GM12878 (cell line): ENCODE measurements at regions not wholly inside any gene's neighbourhood (a gene's known extent, or its start where the extent isn't known, plus 50 kb on each side); places are given as distances from the start of the nearest gene placed in this dataset.
"Not testable (repeated sequence)": the region's sequence is repeated elsewhere in the genome, so short reads cannot be mapped to it uniquely, and the experiment has no call there.

Source experiments
- ATAC-seq: fragments of 200-7000 bp; cut with Tn5 transposase; 3 replicates; pipeline ENCODE4 v1.9.1; 2020; ENCODE audit warnings: mild to moderate bottlenecking, moderate library complexity
- BruUV-seq: library from RNA; stranded (reverse); fragments of 400-500 nt; replicated peaks from 2 replicates; lab custom pipeline; 2021; lab: Mats Ljungman, UMichigan
- CTCF ChIA-PET: fragments of 300-600 bp; sonication (Branson Sonifier 250); formaldehyde crosslinking; extraction: SDS; loops from one replicate; lab custom pipeline; 2021; ENCODE audit warnings: inconsistent platforms; lab: Yijun Ruan, JAX
- POLR2A ChIA-PET: fragments of 350-600 bp; formaldehyde crosslinking; extraction: SDS; loops from one replicate; lab custom pipeline; 2021; ENCODE audit warnings: inconsistent platforms; lab: Charles Lee
- RAD21 ChIA-PET: fragments of 300-600 bp; sonication (Branson Sonifier 250); formaldehyde crosslinking; loops from one replicate; lab custom pipeline; 2023; ENCODE audit warnings: antibody characterized with exemption; ENCODE audit not compliant: unreplicated experiment; lab: Charles Lee
- SMC1A ChIA-PET: fragments of 300-600 bp; sonication (Branson Sonifier 250); formaldehyde crosslinking; loops from one replicate; lab custom pipeline; 2023; ENCODE audit not compliant: unreplicated experiment, uncharacterized antibody; lab: Charles Lee
- DNase-seq: peaks from one replicate; pipeline ENCODE4 v3.0.0-alpha.2; 2011; ENCODE audit warnings: low read depth, low spot score
- FAIRE-seq: peaks from 3 replicates; lab custom pipeline; 2011; peaks lifted over from hg19 to GRCh38; lab: Jason Lieb, UNC
- H2AFZ ChIP-seq: 2 replicates; pipeline ENCODE4 v1.6.0; 2011; ENCODE audit warnings: low read depth, low read length, control low read depth; ENCODE audit not compliant: control insufficient read depth
- H3K27ac ChIP-seq: 2 replicates; pipeline ENCODE4 v1.5.1; 2011; ENCODE audit warnings: control low read depth; ENCODE audit not compliant: control insufficient read depth, insufficient read depth
- H3K27me3 ChIP-seq, 2 experiments: replicated peaks in 1 of 2; 2 replicates each; pipeline versions ENCODE4 v1.6.0 to v1.6.1; 2011; ENCODE audit warnings: low read length in 1 of 2; ENCODE audit not compliant: control insufficient read depth in 2 of 2, insufficient read depth in 2 of 2
- H3K36me3 ChIP-seq, 2 experiments: 2 replicates each; pipeline ENCODE4 v1.5.1; 2011; ENCODE audit warnings: low read length in 1 of 2; ENCODE audit not compliant: control insufficient read depth in 2 of 2, insufficient read depth in 2 of 2
- H3K4me1 ChIP-seq: 2 replicates; pipeline ENCODE4 v1.6.1; 2011; ENCODE audit warnings: mild to moderate bottlenecking, low read length, moderate library complexity, mixed read lengths; ENCODE audit not compliant: control insufficient read depth, insufficient read depth
- H3K4me2 ChIP-seq: 2 replicates; pipeline ENCODE4 v1.6.0; 2011; ENCODE audit warnings: control low read depth; ENCODE audit not compliant: control insufficient read depth, insufficient read depth
- H3K4me3 ChIP-seq: fragments of 200-600 bp; sonication (generic); 2 replicates; pipeline ENCODE4 v1.5.1; 2016
- H3K79me2 ChIP-seq: 2 replicates; pipeline ENCODE4 v1.6.0; 2011; ENCODE audit warnings: low read length; ENCODE audit not compliant: control insufficient read depth, insufficient read depth
- H3K9ac ChIP-seq: 2 replicates; pipeline ENCODE4 v1.8.0; 2011; ENCODE audit warnings: low read length, control low read depth, mixed read lengths; ENCODE audit not compliant: control insufficient read depth, insufficient read depth
- H3K9me3 ChIP-seq: replicated peaks from 3 replicates; pipeline ENCODE4 v1.5.1; 2011; ENCODE audit warnings: mild to moderate bottlenecking, low read length; ENCODE audit not compliant: control insufficient read depth, insufficient read depth
- H4K20me1 ChIP-seq: 2 replicates; pipeline ENCODE4 v1.6.0; 2011; ENCODE audit not compliant: control insufficient read depth, insufficient read depth
- ATF3 ChIP-seq: IDR thresholded peaks from 2 replicates; pipeline ENCODE4 v1.6.1; 2011; ENCODE audit warnings: low read depth, mild to moderate bottlenecking, low read length, moderate library complexity, borderline replicate concordance; ENCODE audit errors: extremely low read depth
- CBX3 ChIP-seq: fragments of 200-600 bp; sonication (generic); IDR thresholded peaks from 2 replicates; pipeline ENCODE4 v1.6.1; 2016; ENCODE audit warnings: low read depth, borderline replicate concordance
- CEBPZ ChIP-seq: fragments of 150-350 bp; IDR thresholded peaks from 2 replicates; pipeline ENCODE4 v1.6.1; 2016; ENCODE audit warnings: low read depth, low read length
- RELB ChIP-seq: fragments of 450-650 bp; IDR thresholded peaks from 2 replicates; pipeline ENCODE4 v1.6.1; 2017; ENCODE audit warnings: low read depth, mild to moderate bottlenecking, moderate library complexity
- SMAD1 ChIP-seq: fragments of 450-650 bp; IDR thresholded peaks from 2 replicates; pipeline ENCODE4 v1.6.1; 2018; ENCODE audit warnings: mild to moderate bottlenecking, low read depth; ENCODE audit not compliant: partially characterized antibody
- ZBTB33 ChIP-seq: fragments of 450-650 bp; IDR thresholded peaks from 2 replicates; pipeline ENCODE4 v1.6.1; 2017; ENCODE audit warnings: mild to moderate bottlenecking
- ZSCAN29 ChIP-seq: fragments of 450-650 bp; IDR thresholded peaks from 2 replicates; pipeline ENCODE4 v1.6.1; 2017; ENCODE audit warnings: mild to moderate bottlenecking, moderate library complexity
- WGBS: methylation state at CpG from one replicate; pipeline ENCODE4 v1.1.6; 2016; ENCODE audit warnings: low lambda C conversion rate; ENCODE audit not compliant: insufficient replicate concordance, insufficient coverage; ENCODE audit errors: missing lambda C conversion rate; 5-methylcytosine and 5-hydroxymethylcytosine counted together
- in situ Hi-C: fragments of 300-500 bp; cut with MboI; formaldehyde crosslinking; loops from 9 replicates; pipeline ENCODE4 v1.14.3; 2018; ENCODE audit warnings: mixed read lengths
- intact Hi-C: fragments of 100-400 bp; cut with micrococcal nuclease; formaldehyde crosslinking; loops from one replicate; pipeline ENCODE4 v1.14.2; 2022; ENCODE audit not compliant: unreplicated experiment

GRCh38 chr13:50494138-50494537 lies 349.4 kb downstream of the DLEU7 start:
- Histone ChIP-seq H3K4me2 (no peak overlapping the region), H4K20me1 (no peaks in the 10 kb centered on the region), H3K27me3 (peaks cover 0 to 4% of the 10 kb centered on the region in 2 experiments; a peak in 1 of 4 replicates), H3K27ac (no peak overlapping the region), H3K9ac (no peak overlapping the region), H3K4me1 (no peaks in the 10 kb centered on the region), H3K79me2 (no peaks in the 10 kb centered on the region), H3K4me3 (no peak overlapping the region), H2AFZ (no peak overlapping the region), H3K9me3 (no peaks in the 10 kb centered on the region), H3K36me3 (no peaks in the 10 kb centered on the region)
- no peak for TF ChIP-seq SMAD1
- TF ChIP-seq RELB: no peak
- TF ChIP-seq CBX3: no peak
- no peak for TF ChIP-seq CEBPZ
- no peak for TF ChIP-seq ATF3
- no peak for TF ChIP-seq ZSCAN29
- TF ChIP-seq ZBTB33: no peak
- ChIA-PET CTCF (interaction anchor here (1.6 kb wide), 1 partner anchor 19 kb away, joined by 5 read pairs; no protein-coding TSS in a partner anchor), RAD21 (no interaction called here), POLR2A (no interaction called here), SMC1A (no interaction called here)
- ATAC-seq (no peak), DNase-seq (no peak), FAIRE-seq (no peak)
- in situ Hi-C loops (no loop called here), intact Hi-C loops (no loop called here)
- 15% methylated on average over 2 of the region's 2 CpGs for WGBS
- BruUV-seq: no TSS peak

- in situ Hi-C loops, SMC1A ChIA-PET, H3K4me1 ChIP-seq, H3K36me3 ChIP-seq, BruUV-seq, ATAC-seq, intact Hi-C loops, H3K79me2 ChIP-seq, H3K27ac ChIP-seq, POLR2A ChIA-PET, H2AFZ ChIP-seq, DNase-seq, H3K4me2 ChIP-seq, CTCF ChIA-PET, H4K20me1 ChIP-seq, RAD21 ChIA-PET, H3K27me3 ChIP-seq, FAIRE-seq, H3K9me3 ChIP-seq, H3K4me3 ChIP-seq, H3K9ac ChIP-seq: not testable (repeated sequence)
- 44% methylated on average over 1 of the region's 1 CpG for WGBS
Observed at GRCh38 chr13:50503212-50503611, 340.3 kb downstream of the DLEU7 start.
